ENCODE measurements at regions not wholly inside any gene's neighbourhood (a gene's known extent, or its start where the extent isn't known, plus 50 kb on each side); places are given as distances from the start of the nearest gene placed in this dataset.

DNA sequence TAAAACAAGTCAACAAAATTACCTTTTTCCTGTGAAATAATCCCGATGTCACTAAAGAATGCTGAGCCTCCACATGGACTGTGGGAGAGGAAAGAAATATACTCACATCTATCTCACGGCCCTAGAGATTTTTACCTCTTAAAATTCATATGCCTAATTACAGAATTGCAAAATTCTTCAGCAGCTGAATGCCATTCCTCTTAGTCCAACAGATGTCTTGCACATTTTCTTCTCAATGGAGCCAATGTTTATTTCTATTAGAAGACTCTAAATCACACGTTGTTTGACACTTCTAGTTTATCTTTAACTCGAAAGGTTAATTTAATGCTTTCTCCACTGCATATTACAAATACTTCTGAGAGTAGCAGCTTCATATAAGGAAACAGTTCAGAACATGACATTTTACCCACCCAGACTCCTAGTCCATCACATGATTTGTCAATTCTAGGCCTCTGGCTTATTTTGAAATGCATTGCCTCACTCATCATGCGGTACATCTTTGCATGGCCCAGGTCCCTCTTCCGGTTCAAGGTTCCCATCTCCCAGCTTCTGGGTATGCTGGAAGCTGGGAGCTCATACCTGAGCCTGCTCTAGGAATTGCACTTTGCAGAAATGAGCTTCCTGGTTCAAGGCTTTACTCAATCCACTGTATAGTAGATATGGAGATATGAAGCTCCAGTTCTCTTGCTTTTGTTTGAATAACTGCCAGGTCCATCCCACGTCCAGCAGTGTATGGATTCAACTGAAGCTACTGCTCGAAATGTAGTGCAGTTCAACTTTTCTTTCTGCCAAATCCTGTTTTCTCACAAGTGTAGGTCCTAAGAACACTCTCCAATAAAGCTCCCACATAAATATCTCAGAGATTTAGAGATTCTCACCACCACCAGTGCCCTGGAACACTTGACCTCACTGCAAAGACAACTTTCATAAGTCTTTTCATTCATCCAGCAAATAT, 306.2 kb downstream of the GPR37 start:
- no peak overlapping the region for H3K27ac ChIP-seq
- no peaks in the 10 kb centered on the region for H3K4me1 ChIP-seq
- H3K9me3 ChIP-seq: no peaks in the 10 kb centered on the region
- TF ChIP-seq, protein P1, sequence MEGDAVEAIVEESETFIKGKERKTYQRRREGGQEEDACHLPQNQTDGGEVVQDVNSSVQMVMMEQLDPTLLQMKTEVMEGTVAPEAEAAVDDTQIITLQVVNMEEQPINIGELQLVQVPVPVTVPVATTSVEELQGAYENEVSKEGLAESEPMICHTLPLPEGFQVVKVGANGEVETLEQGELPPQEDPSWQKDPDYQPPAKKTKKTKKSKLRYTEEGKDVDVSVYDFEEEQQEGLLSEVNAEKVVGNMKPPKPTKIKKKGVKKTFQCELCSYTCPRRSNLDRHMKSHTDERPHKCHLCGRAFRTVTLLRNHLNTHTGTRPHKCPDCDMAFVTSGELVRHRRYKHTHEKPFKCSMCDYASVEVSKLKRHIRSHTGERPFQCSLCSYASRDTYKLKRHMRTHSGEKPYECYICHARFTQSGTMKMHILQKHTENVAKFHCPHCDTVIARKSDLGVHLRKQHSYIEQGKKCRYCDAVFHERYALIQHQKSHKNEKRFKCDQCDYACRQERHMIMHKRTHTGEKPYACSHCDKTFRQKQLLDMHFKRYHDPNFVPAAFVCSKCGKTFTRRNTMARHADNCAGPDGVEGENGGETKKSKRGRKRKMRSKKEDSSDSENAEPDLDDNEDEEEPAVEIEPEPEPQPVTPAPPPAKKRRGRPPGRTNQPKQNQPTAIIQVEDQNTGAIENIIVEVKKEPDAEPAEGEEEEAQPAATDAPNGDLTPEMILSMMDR (IDR thresholded peaks at IDR 0.05): no peak
- intact Hi-C loops (cut with DNase I): no loop called here
- H3K4me3 ChIP-seq: no peak overlapping the region
- H3K36me3 ChIP-seq: no peaks in the 10 kb centered on the region
- no peak for DNase-seq (ENCODE audit: low spot score in 2 of 2)
- H3K27me3 ChIP-seq: no peaks in the 10 kb centered on the region

DNA sequence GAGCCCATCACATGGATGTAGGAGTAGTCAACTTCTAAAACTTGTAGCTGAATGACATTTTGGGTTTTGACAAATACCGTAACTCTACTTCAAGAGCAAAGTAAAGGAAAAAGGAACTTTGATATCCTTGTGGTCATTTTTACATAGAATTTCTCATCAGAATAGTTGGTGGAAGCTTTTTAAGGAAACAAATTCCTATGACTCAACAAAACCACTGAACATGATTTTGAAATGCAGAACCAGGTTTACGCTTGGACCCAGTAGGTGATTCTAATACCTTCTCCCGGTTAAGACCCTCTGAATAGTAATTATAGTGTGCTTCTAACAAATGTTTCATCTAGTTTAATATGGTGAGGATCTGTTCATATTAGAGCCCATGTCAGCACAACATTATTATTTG, 307.8 kb downstream of the GPR37 start:
- TF ChIP-seq, protein P1 (IDR thresholded peaks at IDR 0.05): no peak
- Histone ChIP-seq H3K27ac (no peak overlapping the region), H3K4me3 (no peak overlapping the region), H3K36me3 (no peaks in the 10 kb centered on the region), H3K27me3 (no peaks in the 10 kb centered on the region), H3K9me3 (no peaks in the 10 kb centered on the region), H3K4me1 (no peaks in the 10 kb centered on the region)
- no peak for DNase-seq (ENCODE audit: low spot score in 2 of 2)
- intact Hi-C loops (cut with DNase I): no loop called here

DNA sequence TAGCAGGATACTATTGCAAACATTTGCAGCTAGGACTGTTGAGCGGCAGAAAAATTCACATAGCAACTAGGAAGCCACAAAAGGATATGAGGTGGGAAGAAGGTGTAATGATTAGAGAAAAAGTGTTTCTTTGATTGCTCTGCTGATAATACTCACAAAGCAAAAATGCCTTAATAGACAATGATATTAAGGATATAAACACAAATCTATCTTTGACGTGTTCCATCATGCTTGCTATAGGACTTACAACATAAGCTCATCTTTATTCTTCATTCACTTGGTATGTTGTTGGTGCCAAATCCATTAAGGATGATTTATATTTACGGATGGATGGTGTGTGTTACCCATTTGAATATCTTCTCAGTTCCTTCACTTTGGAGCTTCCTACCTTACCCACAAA, 309.3 kb downstream of the GPR37 start:
- Histone ChIP-seq H3K9me3 (no peaks in the 10 kb centered on the region), H3K36me3 (no peaks in the 10 kb centered on the region), H3K27me3 (no peaks in the 10 kb centered on the region), H3K4me1 (no peaks in the 10 kb centered on the region), H3K4me3 (no peak overlapping the region), H3K27ac (no peak overlapping the region)
- intact Hi-C loops (cut with DNase I): no loop called here
- TF ChIP-seq, protein P1 (IDR thresholded peaks at IDR 0.05): no peak
- DNase-seq (ENCODE audit: low spot score in 2 of 2): no peak

DNA sequence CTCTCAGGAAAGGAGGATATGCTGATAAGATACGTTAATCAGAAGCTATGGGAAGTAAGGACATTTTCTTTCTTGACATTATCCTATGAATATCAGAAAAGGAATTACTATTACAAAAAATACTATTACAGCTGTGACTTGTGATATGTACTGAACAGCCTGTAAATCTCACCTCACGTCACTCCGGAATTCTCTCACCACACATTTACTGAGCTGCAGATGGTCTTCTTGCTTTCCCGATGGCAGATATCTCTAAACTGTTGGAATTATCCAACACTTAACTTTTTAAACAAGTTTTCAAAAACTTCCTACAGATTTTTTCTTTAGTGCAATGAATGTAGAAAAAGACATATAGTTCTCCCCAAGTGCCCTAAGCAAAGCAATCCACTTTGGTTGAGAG, 313.4 kb downstream of the GPR37 start:
- Histone ChIP-seq H3K36me3 (no peaks in the 10 kb centered on the region), H3K4me3 (no peak overlapping the region), H3K27me3 (no peaks in the 10 kb centered on the region), H3K4me1 (no peaks in the 10 kb centered on the region), H3K27ac (no peak overlapping the region), H3K9me3 (no peaks in the 10 kb centered on the region)
- no peak for DNase-seq (ENCODE audit: low spot score in 2 of 2)
- intact Hi-C loops (cut with DNase I): no loop called here
- TF ChIP-seq, protein P1 (IDR thresholded peaks at IDR 0.05): no peak

DNA sequence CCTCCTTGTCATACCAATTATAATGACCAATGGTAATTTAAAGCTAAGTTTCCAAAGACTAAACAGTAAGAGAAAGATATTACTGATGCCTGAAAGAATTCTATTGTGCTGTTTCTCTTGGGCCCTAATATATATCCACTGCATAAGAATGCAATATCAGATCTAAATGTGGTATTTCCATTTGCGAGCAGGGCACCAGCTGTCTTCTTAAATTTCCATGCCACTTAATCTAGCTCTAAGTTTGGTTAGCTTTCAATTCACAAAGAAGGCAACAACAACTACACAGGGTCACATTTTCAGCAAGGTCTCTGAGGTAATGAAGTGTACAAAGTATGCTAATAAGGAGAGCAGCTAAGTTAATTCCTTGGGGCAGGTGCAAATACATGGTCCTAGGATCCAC, 315.7 kb downstream of the GPR37 start:
- no peak overlapping the region for H3K27ac ChIP-seq
- no peaks in the 10 kb centered on the region for H3K9me3 ChIP-seq
- H3K4me3 ChIP-seq: no peak overlapping the region
- no peaks in the 10 kb centered on the region for H3K27me3 ChIP-seq
- no peaks in the 10 kb centered on the region for H3K4me1 ChIP-seq
- intact Hi-C loops (cut with DNase I): no loop called here
- H3K36me3 ChIP-seq: no peaks in the 10 kb centered on the region
- TF ChIP-seq, protein P1 (IDR thresholded peaks at IDR 0.05): no peak
- no peak for DNase-seq (ENCODE audit: low spot score in 2 of 2)
